ENCODE measurements at regions not wholly inside any gene's neighbourhood (a gene's known extent, or its start where the extent isn't known, plus 50 kb on each side); places are given as distances from the start of the nearest gene placed in this dataset.

- no peak for DNase-seq
These were observed 1207.3 kb downstream of the SLC16A7 start for GRCh38 chr12:60803147-60803546.

GRCh38 chr12:60805364-60805763 lies 1209.5 kb downstream of the SLC16A7 start:
- no peak for DNase-seq

DNA sequence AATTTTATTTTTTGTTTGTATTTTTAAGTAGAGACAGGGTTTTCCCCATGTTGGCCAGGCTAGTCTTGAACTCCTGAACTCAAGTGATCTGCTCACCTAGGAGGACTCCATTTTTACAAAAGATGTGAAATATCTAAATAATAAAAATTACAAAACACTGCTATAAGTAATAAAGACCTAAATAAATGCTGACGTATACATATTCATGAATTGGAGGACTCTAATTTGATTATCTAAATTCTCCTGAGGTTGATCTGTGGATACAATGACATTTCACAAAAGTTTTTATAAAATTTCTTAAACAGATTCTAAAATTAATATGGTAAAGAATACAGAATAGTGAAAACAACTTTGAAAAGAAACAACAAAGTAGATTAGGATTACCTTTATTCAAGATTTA lies 1224.0 kb downstream of the SLC16A7 start:
- DNase-seq = no peak

DNA sequence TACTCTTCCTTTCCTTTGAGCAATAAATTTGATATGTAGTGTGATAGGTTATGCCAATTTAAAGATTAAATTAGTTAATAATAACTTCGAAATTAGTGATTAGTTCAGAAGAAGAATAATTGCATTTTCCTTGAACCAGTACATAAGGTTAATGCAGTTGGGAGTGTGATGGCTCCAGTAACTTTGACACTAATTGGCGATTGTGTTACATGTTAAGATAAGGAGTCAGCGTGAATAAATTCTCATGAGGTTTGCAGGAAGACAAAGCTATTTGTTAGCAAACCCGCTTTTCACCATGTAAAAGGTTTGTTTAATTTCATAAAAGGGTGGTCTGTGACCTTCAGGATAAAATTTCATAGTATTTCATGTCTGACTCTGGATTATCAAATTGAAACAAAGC lies 1226.8 kb downstream of the SLC16A7 start:
- no peak for DNase-seq

DNA sequence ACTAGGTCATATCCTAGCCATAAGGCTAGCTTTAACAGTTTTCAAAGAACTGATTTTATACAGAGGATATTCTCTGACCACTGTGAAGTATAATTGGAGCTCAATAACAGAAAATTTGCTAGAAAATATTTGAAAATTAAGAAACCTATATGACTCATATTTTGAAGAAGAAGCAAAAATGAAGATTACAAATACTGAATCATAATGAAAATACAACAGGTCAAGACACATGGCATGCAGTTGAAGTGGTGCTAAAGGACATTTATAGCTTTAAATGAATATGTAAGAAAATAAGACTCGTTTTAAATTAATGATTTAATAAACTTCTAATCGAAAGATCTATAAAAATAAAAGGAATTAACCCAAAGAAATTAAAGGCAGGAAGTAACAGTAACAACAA lies 1234.6 kb downstream of the SLC16A7 start:
- no peak for DNase-seq

- no peak for DNase-seq
These were observed 1236.5 kb downstream of the SLC16A7 start for GRCh38 chr12:60832290-60832689.

GRCh38 chr12:60834372-60834771 lies 1238.5 kb downstream of the SLC16A7 start:
- DNase-seq = no peak

DNA sequence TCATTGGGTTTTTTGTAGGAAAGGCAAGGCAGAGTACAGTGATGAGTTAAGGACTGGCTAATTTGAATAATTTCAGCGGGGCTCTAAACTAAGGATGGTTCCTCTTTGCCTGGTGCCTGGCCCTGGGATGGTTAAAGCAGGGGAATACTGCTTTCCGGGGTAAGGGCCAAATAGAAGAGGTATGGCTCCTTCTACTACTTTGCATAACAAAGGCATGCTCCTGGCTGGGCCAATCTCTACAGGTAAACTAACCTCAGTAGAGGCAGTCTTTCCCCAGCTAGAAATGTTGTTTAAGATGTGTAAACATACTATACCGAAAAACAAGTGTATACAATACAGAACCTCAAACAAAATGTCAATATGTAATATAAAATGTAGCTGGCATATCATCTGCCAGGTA lies 1239.0 kb downstream of the SLC16A7 start:
- DNase-seq = no peak

DNA sequence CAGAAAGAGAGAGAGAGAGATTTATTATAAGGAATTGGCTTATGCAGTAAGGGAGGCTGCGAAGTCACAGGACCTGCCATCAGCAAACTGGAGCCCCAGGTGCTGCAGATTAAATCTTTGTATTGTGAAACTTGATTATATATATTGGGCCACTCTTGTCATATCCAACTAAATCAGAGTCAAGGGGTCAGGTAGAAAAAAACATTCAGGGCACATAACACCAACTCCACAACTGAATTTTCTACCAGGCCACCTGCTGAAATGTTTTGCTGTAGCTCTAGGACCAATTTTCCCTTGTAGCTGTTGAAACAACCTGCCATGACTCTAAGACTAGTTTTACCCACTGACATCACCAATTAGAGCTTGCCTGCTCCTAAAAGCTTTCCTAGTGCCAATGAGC lies 1240.8 kb downstream of the SLC16A7 start:
- DNase-seq = no peak

DNA sequence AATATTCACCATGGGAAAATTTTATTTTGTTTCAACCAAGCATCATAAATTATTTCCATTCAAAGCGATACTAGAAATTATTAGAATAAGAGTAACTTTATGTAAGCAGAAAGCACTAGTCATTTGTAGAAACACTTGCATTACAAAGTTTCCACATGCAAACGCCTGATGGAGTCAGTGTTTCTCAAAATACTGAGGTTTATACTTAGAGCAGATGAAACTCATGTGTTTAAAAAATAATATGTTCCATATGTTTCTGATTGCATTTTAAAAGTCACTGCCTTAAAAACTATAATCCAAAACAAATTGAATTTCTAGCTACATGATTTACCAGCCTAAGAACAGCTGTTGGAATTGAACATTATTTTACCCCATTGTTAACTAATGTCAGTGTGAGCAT lies 1246.4 kb downstream of the SLC16A7 start:
- DNase-seq = no peak

DNA sequence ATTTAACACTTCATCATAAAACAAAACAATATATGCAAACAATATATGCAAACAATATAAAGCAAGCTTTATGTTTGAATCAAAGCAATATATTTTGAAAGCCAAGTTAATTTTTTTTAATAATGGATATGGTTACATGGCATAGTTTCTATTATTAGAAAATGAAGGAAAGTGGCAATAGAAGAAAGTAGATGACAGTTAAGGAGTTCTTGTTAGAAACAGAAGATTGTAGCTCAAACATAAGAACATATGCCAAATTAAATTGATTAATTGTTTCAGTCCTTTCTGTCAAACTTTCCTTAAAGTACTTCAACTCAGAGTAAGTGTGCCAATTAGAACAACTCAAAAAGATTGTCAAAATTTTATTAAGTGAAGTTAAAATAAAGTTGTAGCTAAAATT lies 1248.3 kb downstream of the SLC16A7 start:
- no peak for DNase-seq

DNA sequence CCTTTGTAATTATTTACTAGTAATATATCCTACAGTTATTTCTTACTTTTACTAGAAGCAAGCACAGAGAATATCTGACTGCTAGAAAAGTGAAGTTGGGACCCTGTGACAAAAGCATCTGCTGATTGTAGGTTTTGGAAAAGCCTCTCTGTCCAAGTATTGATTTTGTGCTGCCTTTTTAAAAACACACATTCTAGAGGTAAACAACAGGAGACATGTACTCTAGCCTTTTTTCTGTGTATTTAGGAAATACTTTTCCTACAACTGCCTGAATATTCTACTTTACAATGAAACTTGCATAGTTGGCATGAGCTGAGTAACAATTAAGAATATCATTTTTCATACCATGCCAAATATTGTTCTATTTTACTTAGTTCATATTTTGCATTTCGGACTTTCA lies 1249.0 kb downstream of the SLC16A7 start:
- DNase-seq = no peak

DNA sequence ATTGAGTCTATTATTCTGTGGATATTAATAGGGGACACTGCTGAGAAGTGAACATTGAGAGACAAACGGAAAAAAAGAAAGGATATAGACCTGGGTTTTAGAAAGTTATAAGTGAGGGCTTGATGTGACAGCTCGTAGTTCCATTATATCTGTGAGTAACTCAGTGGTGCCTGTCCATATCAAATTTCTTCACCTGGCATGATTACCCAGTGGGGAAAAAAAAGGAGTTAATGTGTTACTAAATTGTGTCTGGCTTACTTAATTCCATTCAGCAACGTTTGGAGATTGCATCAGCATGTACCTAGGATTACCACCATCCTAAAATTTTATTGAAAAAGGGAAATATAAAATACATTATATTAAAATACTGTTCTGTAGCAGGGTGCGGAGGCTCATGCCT lies 1249.9 kb downstream of the SLC16A7 start:
- no peak for DNase-seq

- DNase-seq = no peak
These were observed 1251.5 kb downstream of the SLC16A7 start for GRCh38 chr12:60847281-60847680.

DNA sequence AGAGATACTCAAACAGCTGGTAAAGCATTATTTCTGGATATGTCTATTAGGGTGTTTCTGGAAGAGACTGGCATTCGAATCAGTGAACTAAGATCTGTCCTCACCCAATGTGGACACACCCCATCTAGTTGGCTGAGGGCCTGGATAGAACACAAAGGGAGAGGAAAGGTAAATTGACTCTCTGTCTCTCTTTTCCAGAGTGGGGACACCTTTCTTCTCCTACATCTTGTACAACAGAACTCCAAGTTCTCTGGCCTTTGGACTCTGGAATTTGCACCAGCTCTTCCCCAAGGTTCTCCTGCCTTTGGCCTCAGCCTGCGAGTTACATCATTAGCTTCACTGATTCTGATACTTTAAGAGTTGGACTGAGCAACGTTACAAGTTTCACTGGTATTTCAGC lies 1253.9 kb downstream of the SLC16A7 start:
- no peak for DNase-seq

DNA sequence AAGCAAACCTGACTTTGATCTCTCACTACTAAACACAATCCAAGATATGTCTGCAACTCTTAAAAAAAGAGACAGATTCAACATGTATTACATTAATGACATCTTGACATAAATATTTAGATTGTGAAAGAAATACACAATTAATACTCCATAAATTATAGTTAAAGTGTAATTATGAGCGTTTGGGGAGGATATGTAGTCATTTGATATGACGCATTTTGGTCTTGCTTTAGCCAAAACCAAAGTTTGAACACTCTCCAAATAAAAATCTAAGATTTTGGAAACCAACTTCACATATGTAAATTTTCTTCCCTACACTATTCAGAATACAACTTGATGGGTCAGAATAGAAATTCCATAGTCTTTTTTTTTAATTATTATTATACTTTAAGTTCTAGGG lies 1257.6 kb downstream of the SLC16A7 start:
- no peak for DNase-seq

DNA sequence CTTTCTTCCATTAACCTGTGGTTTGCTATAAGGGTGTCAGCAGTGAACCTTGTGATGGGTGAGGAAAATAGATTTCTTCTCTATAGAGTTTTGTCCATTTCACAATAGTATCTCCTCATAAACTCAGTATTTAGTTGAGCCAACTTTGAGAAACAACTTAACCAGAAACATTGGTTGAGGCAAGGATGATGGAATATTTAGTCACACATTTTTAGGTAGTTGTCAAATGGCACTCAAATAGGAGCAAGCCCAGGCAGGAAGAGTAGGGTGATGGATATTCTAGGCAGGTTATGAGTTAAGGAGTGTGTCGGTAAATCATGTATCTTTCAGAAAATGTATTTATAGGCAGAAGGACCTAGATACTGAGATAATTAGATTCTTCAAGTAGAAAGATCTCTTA lies 1267.6 kb downstream of the SLC16A7 start:
- no peak for DNase-seq

DNA sequence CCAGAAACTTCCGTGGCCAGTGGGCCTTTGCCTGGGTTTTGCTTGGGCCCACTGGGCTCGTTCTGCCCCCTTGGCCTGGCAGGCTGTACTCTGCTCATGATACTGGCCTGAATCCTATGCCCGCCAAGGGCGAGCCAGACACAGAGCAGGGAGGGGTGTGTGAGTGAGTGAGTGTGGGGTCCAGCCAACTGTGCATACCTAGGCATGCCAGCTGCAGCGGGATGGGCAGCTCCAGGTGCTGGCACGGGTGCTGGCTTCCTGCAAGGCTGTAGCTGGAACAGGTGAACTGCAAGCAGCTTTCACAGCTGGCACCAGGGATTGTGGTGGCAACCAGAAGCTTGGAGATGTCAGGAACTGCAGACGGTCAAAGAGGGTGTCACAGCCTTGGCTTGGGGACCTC lies 1276.4 kb downstream of the SLC16A7 start:
- DNase-seq = no peak

GRCh38 chr12:60872850-60873713 lies 1277.3 kb downstream of the SLC16A7 start:
- no peak for DNase-seq

GRCh38 chr12:60874091-60874490 lies 1278.3 kb downstream of the SLC16A7 start:
- DNase-seq = no peak

DNA sequence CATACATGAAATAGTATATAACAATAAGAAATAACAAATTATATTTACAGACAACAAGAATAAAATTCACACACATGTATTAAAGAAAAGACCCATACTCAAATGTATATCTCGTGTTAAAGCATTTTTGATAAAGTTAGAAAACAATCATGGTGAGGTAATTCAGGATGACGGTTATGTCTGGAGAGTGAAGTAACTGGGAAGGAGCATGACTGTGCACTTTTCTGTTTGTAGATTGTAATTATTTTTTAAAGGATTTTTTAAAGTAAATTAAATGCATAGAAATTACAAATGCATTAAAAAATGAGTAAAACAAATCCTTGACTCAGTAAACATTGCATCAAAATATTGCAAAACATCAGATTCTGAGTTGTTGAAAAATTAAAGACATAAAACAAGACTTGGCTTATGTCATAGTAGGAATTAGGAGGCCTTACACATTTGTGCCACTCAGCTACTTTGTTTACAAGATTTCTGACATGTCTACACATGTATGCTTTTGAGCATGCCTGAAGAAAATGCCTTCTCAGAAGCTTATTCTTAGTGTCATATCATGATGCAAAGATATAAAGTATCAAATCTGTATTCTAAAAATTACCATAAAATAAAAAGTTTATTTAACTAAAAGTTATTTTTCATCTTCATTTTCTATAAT lies 1325.1 kb downstream of the SLC16A7 start:
- no peak for DNase-seq

GRCh38 chr12:60921541-60921940 lies 1325.7 kb downstream of the SLC16A7 start:
- no peak for DNase-seq

DNA sequence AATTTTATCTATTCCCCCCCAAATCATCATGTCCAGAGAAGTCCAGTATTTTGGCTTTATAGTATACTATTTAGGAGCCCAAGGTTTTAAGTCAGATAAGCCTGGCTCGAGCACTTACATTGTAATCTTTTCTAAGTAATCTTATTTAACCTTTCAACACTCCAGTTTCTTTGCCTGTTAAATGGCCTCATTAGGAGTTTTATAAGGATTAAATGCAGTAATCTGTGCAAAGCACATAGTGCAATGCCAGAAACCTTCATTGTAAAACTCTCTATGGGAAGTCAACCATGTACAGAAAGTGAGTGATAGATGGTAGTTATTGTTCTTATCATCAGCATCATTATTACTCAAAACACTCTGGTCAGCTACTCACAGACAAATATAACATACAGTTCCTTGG lies 1330.4 kb downstream of the SLC16A7 start:
- DNase-seq = no peak

- no peak for DNase-seq
These were observed 1330.1 kb upstream of the USP15 start for GRCh38 chr12:60930151-60930550.
